ENCODE measurements at regions not wholly inside any gene's neighbourhood (a gene's known extent, or its start where the extent isn't known, plus 50 kb on each side); places are given as distances from the start of the nearest gene placed in this dataset.

DNA sequence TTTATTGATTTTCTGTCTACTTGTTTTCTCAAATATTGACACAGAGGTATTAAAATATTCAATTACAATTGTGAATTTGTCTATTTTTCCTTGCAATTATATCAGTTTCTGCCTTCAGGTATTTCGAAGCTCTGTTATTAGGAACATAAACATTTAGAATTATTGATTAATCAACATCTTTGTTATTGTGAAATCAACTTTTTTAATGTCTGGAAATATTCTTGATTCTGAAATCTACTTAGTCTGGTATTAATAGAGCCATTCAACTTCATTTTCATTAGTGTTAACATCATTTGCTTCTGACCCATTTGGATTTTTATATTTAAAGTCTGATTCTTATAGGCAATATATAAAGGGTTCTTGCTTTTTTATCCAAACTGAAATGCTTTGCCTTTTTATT lies 69.8 kb upstream of the CALN1 start:
- TF ChIP-seq, protein P1, sequence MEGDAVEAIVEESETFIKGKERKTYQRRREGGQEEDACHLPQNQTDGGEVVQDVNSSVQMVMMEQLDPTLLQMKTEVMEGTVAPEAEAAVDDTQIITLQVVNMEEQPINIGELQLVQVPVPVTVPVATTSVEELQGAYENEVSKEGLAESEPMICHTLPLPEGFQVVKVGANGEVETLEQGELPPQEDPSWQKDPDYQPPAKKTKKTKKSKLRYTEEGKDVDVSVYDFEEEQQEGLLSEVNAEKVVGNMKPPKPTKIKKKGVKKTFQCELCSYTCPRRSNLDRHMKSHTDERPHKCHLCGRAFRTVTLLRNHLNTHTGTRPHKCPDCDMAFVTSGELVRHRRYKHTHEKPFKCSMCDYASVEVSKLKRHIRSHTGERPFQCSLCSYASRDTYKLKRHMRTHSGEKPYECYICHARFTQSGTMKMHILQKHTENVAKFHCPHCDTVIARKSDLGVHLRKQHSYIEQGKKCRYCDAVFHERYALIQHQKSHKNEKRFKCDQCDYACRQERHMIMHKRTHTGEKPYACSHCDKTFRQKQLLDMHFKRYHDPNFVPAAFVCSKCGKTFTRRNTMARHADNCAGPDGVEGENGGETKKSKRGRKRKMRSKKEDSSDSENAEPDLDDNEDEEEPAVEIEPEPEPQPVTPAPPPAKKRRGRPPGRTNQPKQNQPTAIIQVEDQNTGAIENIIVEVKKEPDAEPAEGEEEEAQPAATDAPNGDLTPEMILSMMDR (IDR thresholded peaks at IDR 0.05), result no peak
- TF ChIP-seq POLR2A (IDR thresholded peaks at IDR 0.05), result no peak

Measured in right lobe of liver (tissue), 4 donors.